GM19043 (cell line): ENCODE measurements at regions not wholly inside any gene's neighbourhood (a gene's known extent, or its start where the extent isn't known, plus 50 kb on each side); places are given as distances from the start of the nearest gene placed in this dataset.

Experiments used
- ATAC-seq: cut with Tn5 transposase; IDR thresholded peaks from one replicate; pipeline ENCODE4 v1.9.1; 2021; ENCODE audit warnings: low read depth; ENCODE audit not compliant: unreplicated experiment

DNA sequence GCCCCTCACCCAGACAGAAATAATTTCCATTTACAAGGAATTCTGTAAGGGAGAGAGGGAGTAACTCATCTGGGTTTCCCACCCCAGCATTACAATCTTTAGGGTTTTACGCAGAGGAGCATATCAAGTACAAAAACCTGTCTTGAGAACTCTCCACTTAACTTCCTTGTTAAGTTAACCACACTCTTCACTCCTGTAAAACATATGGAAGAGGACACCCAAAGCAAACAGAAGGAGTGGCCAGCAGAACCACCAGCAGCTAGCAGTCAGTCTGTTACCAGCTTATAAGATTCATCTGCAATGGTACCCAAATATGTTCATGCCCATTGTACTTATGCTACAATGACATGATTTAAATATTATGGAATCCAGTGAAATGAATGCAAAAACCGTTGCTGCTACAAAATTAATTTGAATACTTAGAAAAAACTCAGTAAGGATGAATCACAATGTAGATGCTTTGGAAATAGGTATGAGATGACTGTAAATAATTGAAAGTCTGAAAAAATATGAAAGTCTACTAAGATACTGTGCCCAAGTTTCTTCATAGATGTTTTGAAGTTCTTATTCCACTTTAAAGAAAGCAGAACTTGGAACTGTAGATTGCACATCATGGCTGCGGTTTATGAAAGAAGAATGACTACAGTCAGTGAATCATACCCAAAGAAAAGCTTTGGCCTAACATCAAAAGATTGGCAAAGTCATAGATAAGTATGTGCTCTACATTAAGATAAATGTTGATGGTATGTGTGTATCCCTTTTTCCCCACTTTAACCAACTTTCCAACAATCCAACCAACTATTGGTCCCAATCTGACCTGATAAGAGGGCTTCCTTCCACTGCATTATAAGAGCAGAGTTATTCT is 233.6 kb downstream of the ACTL7B start:
- no peak for ATAC-seq

DNA sequence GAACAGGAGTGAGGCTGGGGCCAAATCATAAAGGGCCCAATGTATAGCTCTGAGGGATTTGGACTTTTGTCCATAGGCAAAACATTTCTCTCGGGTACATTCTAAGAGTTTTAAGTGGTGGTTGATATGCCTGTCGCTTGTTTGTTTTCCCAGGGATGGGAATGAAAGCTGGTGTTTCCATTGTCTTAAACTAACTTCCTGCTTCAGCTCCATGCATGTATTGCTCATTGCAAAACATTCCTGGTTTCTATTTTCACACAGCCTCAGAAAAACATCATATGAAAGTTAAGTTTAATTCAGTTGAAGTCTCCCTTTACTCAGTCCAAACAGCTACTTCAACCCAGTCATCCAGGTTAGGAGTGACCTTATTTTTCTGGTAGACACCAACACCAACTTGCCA is 235.0 kb downstream of the ACTL7B start:
- ATAC-seq, result no peak

DNA sequence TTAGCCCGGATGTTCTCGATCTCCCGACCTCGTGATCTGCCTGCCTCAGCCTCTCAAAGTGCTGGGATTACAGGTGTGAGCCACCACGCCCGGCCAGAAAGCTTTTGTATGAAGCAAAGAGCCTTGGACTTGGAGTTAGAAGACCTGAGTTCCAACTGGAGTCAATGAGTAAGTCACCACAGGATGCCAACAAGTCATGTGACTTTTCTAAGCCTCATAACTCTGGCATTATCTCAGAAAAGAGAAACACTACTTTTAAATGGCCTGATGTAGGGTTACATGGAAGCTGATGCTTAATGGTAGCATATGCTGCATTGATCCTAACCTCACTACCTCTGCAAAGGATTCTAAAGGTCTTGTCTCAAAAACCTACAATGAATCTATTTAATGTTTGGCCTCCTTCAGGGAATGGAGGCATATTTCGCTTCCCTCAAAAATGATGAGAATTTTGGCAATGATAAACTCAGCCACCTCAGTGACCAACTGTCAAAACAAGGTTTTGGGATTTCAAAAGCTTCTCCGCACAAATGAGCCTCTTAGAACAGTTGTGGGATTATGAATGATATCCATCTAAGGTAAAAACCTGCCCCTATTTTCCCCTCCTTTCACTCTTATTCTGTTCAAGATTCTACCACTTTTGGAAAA is 236.8 kb downstream of the ACTL7B start:
- no peak for ATAC-seq

DNA sequence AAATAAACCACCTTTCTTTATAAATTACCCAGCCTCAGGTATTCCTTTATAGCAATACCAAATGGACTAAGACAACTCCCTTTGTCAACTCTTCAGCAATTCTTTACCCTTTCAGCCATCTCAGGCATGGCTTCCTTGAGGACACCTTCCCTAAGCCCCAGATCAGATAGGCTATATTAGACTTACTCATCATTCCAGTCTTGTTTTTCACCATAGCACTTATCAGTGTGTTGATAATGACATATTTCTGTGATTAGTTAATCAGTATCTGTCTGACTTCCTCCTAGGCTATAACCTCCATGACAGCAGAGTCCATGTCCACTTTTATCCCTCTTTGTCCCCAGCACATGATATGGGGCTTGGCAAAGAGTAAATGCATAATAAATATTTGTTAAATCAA is 238.1 kb downstream of the ACTL7B start:
- no peak for ATAC-seq

DNA sequence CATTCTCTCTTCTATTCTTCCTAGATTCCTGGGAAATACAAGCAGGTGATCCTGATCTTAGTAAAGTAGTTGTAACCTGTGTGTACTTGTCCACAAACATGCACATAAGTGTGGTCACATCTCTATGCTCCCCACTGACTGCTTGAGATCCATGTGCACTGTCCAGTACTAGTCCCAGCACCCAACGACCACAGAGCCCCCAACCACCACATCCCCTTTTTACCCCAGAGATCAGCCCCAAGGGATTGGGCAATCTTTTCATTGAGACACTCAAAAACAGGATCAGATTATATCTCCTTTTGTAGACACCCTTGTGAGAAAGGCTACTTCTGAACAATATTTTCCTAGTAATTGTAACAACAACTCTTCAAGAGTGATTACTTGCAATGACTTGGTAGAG is 240.6 kb downstream of the ACTL7B start:
- no peak for ATAC-seq

DNA sequence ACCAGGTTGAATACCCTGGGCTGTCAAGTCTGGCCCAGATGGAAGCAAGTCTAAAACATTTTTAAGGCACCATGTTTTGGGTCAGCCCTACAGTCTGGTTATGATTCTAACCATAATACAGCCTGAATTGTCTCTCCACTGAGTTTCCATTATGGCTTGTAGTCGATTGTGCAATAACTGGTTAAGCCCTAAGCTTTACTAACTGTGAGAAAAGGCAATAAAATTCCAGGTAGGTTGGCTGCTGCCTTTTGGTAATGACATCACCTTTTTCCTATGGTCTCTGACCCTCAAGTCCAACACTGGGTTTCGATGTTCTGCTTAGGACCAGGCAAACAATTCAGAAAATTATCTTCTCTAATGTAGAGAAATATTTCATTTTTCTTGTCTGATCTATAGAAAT is 243.3 kb downstream of the ACTL7B start:
- ATAC-seq, result no peak

DNA sequence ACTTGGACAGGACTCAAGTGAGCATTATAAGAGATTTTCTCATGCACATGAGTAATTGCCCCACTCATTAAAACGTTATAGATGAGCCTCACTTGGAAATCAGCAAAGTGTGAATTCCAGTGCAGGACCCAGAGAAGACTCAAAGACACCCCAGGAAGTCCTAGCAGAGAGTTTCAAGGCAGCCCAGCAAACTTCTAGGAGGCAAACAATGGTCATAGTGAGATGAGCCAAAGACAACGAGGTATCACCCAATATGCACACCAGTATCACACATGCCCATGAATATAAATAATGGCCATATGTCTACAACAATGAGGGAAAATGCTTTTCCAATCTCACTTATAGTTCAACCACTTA is 245.9 kb downstream of the ACTL7B start:
- ATAC-seq, result no peak

DNA sequence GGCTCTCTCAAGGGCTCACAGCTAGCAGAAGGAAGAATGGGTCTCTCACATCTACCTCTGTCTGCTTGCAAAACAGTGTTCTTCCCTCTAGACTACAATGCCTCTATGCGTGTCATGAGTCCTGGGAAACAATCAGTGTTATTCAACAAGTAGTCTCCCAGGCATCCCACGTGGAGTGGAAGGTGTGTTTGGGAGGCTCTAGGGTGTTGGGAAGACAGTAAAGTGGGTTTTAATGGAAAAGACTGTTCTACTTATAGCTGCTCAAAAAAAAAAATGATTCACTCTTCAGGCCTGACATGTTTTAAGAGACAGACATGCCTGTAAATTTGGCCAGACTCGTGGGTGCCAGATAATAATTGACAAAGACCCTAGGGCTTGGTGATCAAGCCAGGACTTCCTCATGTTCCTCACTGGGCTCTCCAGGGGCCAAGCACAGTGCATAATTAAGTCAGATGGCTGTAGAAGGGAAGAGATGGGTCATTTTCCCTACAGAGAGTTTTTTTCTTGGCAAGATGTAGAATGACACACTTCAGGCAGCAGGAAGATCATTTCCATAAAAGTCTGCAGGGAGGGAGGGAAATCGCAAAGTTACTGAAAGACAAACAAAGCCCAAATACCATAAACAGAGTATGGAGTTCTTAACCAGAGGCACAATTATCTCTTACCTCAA is 246.4 kb downstream of the ACTL7B start:
- ATAC-seq, result no peak

DNA sequence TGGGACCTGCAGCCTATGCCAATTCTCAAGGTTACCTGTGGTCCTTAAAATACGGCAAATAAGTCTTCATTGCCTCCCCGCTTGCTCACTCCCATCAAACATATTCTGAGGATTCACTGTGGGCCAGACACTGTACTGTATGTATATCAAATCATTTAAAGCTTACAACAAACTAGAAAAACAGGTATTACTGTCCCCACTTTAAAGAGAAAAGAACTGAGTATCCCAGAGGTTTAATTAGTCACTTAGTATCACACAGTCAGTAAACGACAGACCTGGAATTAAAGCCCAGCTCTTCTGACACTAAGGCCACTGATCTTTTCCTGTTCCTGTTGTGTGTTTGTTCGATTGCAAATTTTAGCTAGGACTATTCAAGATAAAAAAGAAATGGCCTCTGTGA is 248.2 kb downstream of the ACTL7B start:
- no peak for ATAC-seq

DNA sequence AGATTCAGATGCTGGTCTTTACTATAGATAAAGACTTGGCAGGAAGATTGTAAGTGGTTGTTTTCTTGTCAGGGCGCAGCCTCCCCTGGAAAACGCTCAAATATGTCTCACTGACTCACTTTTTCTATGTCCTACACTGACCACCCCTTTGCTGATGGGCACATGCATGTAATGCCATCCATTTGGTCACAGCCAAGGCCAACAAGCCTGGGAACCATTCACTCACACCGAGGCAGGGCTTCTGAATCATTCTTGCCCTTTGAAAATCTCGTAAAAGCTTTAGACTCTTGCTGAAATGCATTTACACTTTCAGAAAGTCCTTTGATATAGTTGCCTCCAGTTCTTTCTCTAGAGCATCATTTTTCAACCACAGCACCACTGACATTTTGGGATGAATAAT is 249.4 kb downstream of the ACTL7B start:
- ATAC-seq, result no peak

DNA sequence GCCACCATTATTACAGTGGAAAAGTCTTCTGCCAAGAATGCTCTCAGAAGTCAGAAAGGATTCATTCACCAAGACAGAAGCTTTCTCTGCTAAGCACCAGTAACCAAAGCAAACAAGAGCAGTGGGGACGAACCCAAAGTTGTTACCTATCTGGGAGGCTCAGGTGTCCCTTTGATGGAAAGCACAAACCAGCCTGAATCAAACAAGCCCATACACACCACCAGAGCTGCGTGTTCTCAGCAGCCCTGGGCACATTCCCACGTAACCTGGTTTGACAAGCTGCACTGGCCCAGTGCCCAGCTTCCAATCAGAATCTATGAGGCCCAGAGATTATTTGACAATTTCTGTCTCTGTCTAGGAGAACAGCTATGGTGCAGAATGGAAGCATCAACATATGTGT is 252.6 kb downstream of the ACTL7B start:
- ATAC-seq, result no peak

DNA sequence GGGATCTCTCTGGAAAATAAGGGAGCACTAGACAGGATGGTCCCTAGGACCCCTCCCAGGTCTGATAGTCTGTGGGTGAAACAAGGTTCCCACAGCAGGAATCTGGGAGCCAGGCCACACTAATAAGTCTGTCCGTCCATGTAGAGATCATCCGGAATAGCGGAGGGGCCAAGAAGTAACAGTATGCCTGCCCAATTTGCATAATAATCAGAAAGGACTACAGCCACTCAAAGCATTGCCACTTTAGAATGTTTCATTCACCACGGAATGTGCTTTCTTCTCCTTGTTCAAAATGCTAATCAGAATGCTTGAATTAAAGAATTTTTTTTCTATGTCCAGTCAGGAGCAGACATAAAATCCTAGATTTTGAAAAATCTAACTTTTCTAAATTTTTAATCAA is 254.9 kb downstream of the ACTL7B start:
- ATAC-seq, result no peak

DNA sequence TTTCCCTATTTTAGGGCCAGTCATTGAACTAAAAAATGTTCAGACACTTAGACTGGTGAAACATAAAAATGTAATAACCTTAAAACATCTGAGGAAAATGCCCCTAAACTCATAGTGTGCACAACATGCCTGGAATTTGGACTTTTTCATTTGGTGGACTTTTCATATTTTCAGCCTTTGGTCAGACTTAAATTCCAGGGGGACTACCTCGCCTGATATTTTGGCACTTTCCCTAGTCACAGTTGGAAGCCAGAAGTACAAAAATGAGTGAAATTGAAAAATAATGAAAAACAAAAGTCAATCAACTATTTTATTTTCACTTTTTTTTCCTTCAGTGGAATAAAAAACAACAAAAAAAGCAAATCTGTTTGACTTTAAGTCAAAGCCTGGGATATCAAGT is 256.2 kb downstream of the ACTL7B start:
- ATAC-seq, result no peak

DNA sequence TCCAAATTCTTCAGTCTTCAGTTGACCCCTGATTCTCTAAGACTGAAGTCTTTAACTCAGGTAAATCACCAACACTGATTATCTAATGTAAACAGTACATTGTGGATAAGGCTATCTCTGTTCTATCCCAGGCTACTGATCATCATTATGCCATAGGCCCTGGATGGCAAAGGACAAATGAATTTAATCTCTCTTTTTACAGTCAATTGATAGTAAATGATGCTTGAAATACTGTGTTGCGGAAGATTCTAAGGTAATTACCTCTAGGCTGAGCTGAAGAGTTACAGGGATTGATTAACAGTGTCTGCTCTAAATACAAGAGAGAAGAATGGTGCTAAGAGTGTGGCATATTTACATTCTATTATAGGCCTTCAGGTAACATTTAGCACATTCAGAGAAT is 264.7 kb downstream of the ACTL7B start:
- no peak for ATAC-seq

DNA sequence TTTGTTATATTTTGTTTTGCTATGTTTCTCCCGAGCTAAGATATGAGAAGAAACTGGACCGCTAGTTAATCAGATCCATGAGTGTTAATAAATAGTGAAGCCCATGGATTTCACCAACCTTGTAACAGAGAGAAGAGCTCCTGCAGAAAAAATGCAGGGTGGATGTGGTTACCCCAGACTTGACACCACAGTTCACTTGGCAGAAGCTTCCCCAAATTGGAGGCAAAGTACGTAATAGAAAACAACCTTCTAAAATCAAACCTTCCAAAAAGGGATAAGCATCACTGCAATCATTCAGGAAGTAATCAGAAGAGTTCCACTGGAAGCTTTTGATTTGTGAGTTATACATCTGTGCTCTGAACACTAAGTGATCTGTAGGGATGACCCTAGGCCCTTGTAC is 267.5 kb downstream of the ACTL7B start:
- ATAC-seq, result no peak

DNA sequence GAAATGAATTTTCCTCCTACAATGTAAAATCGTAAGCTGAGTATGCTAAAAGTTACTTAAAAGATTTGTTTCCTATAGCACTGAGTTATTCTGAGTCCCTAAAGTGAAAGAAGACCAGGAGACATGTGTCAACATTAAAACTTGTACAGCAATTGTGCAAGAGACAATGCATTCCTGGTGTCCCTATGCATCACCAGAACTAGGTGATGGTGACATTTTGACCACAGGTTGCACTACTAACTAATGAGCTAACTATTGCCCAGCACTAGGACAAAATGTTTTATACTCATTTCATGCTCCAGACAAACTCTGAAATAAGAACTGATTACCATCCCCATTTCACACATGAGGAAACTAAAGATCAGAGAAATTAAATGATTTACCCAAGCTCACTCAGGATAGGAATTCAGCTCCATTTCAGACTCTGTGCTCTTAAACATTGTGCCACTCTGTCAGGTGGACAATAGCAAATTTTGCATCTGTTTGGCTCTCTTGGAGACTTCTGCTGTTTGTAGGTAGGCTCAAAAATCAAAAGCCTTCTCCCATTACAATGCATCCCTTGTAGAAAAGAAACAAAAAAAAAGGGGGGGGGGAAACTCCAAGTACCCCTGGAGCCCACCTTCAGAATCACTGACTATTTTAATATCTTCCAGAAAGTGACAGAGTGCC is 269.2 kb downstream of the ACTL7B start:
- ATAC-seq, result no peak

DNA sequence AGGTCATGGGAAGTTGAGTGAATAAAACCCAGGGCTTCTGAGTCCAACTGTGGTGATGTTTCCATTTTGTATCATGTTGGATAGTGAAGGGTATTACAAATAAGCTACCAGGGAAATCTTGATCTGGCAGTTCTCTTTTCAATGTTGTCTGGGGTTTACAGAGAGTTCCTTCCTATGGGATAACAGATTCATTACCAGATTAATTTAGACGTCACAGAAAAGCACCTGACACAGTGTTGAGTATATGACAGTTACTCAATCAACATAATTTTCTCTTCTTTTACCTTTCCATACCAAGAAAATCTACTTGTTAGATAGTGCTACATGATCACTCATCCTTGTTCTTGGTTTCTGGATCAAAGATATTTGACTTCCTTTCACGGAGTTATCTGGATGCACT is 270.9 kb downstream of the ACTL7B start:
- ATAC-seq, result no peak

DNA sequence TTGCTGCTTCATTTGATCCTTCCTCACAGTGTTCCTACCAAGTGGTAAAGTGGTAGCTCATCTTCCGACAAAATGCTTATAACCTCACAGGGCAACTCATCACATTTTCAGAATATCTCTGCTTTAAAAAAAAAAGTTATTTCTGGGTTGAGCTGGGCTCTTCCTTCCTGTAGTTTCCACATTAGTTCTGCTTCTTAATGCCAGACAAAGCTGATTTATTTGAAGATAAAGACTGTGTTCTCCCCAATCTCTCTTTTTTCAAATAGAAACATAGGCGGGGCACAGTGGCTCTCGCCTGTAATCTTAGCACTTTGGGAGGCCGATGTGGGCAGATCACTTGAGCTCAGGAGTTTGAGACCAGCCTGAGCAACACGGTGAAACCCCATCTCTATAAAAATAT is 273.1 kb downstream of the ACTL7B start:
- no peak for ATAC-seq

DNA sequence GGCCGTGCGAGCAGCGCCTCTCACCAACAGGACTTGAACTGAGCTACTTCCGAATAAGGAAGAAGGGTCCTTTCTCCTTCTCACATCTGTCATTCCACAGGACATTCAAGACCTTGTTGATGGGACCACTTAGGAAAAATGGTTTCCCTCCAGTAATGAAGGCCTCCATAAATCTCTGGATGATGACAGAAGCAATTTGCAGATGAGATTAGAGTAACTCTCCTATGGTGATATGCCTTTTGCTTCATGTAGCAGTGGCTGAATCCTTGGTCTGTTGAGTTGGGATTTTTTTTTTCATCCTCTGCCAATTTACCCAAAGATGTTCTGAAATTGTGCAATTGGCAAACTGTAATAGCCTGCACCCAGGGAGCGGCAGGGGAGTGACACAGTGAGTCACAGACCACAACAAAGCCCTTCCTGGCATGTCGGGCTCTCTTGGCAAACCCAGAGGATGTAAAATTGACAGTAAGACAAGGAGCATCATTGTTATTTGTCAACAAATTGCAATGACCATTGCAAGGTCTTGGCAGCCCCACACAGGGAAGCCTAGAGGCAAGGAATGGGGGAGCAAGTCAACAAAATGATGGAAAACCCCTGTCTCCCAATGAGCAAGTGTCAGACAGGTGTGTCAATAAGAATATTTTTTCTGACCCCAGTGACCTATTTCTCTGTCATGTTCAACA is 275.9 kb downstream of the ACTL7B start:
- ATAC-seq, result no peak

DNA sequence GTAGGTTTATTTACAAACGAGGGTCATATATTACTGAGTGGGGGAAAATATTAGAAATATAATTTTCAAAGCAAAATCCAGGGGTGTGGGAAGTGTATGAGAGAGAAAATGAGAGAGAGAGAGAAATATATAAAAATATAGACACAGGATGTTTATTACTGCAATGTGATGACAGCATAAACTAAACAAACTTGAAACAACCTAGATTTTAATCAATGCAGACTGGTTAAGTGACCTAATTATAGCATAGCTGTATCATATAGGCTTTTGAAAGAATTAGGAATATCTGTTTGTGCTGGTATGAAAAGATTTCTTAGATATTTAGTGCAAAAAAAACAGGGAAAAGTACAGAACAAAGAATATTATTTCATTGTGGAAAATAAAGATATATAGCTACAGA is 280.5 kb downstream of the ACTL7B start:
- ATAC-seq, result no peak

DNA sequence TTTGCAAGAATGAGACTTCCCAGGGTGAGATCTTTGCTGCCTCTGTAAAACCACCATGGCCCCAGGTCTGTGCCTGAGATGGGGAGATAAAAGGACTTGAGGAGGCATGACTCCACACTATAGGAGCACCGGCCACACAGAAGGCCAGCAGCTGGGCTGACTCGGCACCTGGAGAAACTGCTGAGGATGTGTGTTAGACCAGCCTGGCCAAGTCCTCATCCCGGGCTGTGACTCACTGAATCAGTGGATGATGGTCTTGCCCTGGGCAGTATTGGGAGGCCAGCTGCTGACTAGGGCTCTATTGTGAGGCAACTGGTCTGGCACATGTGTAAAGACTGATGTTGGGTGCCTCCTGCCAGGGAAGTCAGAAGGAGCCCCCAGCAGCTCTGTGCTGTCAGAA is 286.2 kb downstream of the ACTL7B start:
- ATAC-seq, result no peak
